ENCODE measurements at regions not wholly inside any gene's neighbourhood (a gene's known extent, or its start where the extent isn't known, plus 50 kb on each side); places are given as distances from the start of the nearest gene placed in this dataset.

- Histone ChIP-seq H3K9me3 (peaks cover 0 to 19% (median 0%) of the 10 kb centered on the region in 3 donors), H3K27ac (no peak overlapping the region), H3K4me3 (no peak overlapping the region), H3K27me3 (no peaks in the 10 kb centered on the region), H3K36me3 (no peaks in the 10 kb centered on the region), H3K4me1 (no peaks in the 10 kb centered on the region)
- ATAC-seq = no peak
- TF ChIP-seq CTCF (IDR thresholded peaks at IDR 0.05) (no peak), EP300 (IDR thresholded peaks at IDR 0.05) (no peak), POLR2AphosphoS5 (IDR thresholded peaks at IDR 0.05) (no peak), POLR2A (IDR thresholded peaks at IDR 0.05) (no peak)
- WGBS, 2 donors (ENCODE audit: low coverage in 1 of 2) = 80% methylated on average over 1 of the region's 3 CpGs; no CpG with 5 or more reads in 1 of the 2 donors
These were observed 502.5 kb downstream of the PCDH17 start for GRCh38 chr13:58134012-58134411.

GRCh38 chr13:58134525-58134924 is 503.0 kb downstream of the PCDH17 start:
- no peaks in the 10 kb centered on the region for H3K36me3 ChIP-seq
- H3K4me1 ChIP-seq = no peaks in the 10 kb centered on the region
- H3K27me3 ChIP-seq = no peaks in the 10 kb centered on the region
- TF ChIP-seq POLR2A (IDR thresholded peaks at IDR 0.05) (no peak), CTCF (IDR thresholded peaks at IDR 0.05) (no peak), EP300 (IDR thresholded peaks at IDR 0.05) (no peak), POLR2AphosphoS5 (IDR thresholded peaks at IDR 0.05) (no peak)
- no peak overlapping the region for H3K4me3 ChIP-seq
- H3K27ac ChIP-seq = no peak overlapping the region
- ATAC-seq = no peak
- H3K9me3 ChIP-seq = peaks cover 0 to 15% (median 0%) of the 10 kb centered on the region in 3 donors
- WGBS, 2 donors (ENCODE audit: low coverage in 1 of 2) = 100% methylated on average over 1 of the region's 5 CpGs; no CpG with 5 or more reads in 1 of the 2 donors

GRCh38 chr13:58142952-58143351 is 511.4 kb downstream of the PCDH17 start:
- TF ChIP-seq POLR2AphosphoS5 (IDR thresholded peaks at IDR 0.05) (no peak), CTCF (IDR thresholded peaks at IDR 0.05) (no peak), POLR2A (IDR thresholded peaks at IDR 0.05) (no peak), EP300 (IDR thresholded peaks at IDR 0.05) (no peak)
- H3K27ac ChIP-seq = no peak overlapping the region
- no peak for ATAC-seq
- no peaks in the 10 kb centered on the region for H3K4me1 ChIP-seq
- H3K4me3 ChIP-seq = no peak overlapping the region
- 80 to 100% methylated on average over 1 of the region's 1 CpG for WGBS, 2 donors (ENCODE audit: low coverage in 1 of 2)
- no peaks in the 10 kb centered on the region for H3K27me3 ChIP-seq
- H3K36me3 ChIP-seq = no peaks in the 10 kb centered on the region
- no peaks in the 10 kb centered on the region for H3K9me3 ChIP-seq

GRCh38 chr13:58144616-58145015 is 513.1 kb downstream of the PCDH17 start:
- H3K36me3 ChIP-seq = no peaks in the 10 kb centered on the region
- ATAC-seq = no peak
- no peaks in the 10 kb centered on the region for H3K9me3 ChIP-seq
- no peak overlapping the region for H3K27ac ChIP-seq
- TF ChIP-seq POLR2AphosphoS5 (IDR thresholded peaks at IDR 0.05) (no peak), POLR2A (IDR thresholded peaks at IDR 0.05) (no peak), CTCF (IDR thresholded peaks at IDR 0.05) (no peak), EP300 (IDR thresholded peaks at IDR 0.05) (no peak)
- H3K4me3 ChIP-seq = no peak overlapping the region
- no peaks in the 10 kb centered on the region for H3K27me3 ChIP-seq
- WGBS, 2 donors (ENCODE audit: low coverage in 1 of 2) = 52 to 70% methylated on average over 2 to 4 of the region's 12 CpGs
- H3K4me1 ChIP-seq = no peaks in the 10 kb centered on the region

- TF ChIP-seq POLR2A (IDR thresholded peaks at IDR 0.05) (no peak), EP300 (IDR thresholded peaks at IDR 0.05) (no peak), CTCF (IDR thresholded peaks at IDR 0.05) (no peak), POLR2AphosphoS5 (IDR thresholded peaks at IDR 0.05) (no peak)
- peak; percentile 91 for ATAC-seq
- 43 to 76% methylated on average over 2 of the region's 2 CpGs for WGBS, 2 donors (ENCODE audit: low coverage in 1 of 2)
These were observed 519.9 kb downstream of the PCDH17 start for GRCh38 chr13:58151452-58151851.

More at GRCh38 chr13:58151452-58151851, 519.9 kb downstream of the PCDH17 start:
- H3K4me1 ChIP-seq = no peaks in the 10 kb centered on the region
- no peaks in the 10 kb centered on the region for H3K9me3 ChIP-seq
- no peaks in the 10 kb centered on the region for H3K36me3 ChIP-seq
- no peak overlapping the region for H3K27ac ChIP-seq
- no peak overlapping the region for H3K4me3 ChIP-seq
- H3K27me3 ChIP-seq = no peaks in the 10 kb centered on the region

Measured in gastroesophageal sphincter (tissue), 4 donors.